ENCODE measurements at regions not wholly inside any gene's neighbourhood (a gene's known extent, or its start where the extent isn't known, plus 50 kb on each side); places are given as distances from the start of the nearest gene placed in this dataset.
"Not testable (repeated sequence)": the region's sequence is repeated elsewhere in the genome, so short reads cannot be mapped to it uniquely, and the experiment has no call there.

GRCh38 chr7:115177823-115178222, 255.9 kb downstream of the MDFIC start:
- Histone ChIP-seq H3K9me3 (replicated peaks; ENCODE audit: low read length) (no peaks in the 10 kb centered on the region), H3K9ac (ENCODE audit: low read depth, low read length) (no peak overlapping the region), H3K4me2 (ENCODE audit: low read length) (no peak overlapping the region), H3K4me1 (ENCODE audit: control insufficient read depth, insufficient read depth, low read length) (no peaks in the 10 kb centered on the region), H3K4me3 (ENCODE audit: low read length) (no peak overlapping the region), H3K36me3 (ENCODE audit: insufficient read depth, low read length) (no peaks in the 10 kb centered on the region), H3K27me3 (ENCODE audit: control insufficient read depth, insufficient read depth, low read length) (no peaks in the 10 kb centered on the region)

- H3K27me3 ChIP-seq (ENCODE audit: control insufficient read depth, insufficient read depth, low read length), result no peaks in the 10 kb centered on the region
- no peaks in the 10 kb centered on the region for H3K4me1 ChIP-seq (ENCODE audit: control insufficient read depth, insufficient read depth, low read length)
- no peak overlapping the region for H3K9ac ChIP-seq (ENCODE audit: low read depth, low read length)
- H3K4me3 ChIP-seq (ENCODE audit: low read length), result no peak overlapping the region
- no peaks in the 10 kb centered on the region for H3K36me3 ChIP-seq (ENCODE audit: insufficient read depth, low read length)
- no peak overlapping the region for H3K4me2 ChIP-seq (ENCODE audit: low read length)
- no peaks in the 10 kb centered on the region for H3K9me3 ChIP-seq (replicated peaks; ENCODE audit: low read length)
These were observed 255.2 kb downstream of the MDFIC start for GRCh38 chr7:115177103-115177502.

GRCh38 chr7:115172397-115172796, 250.5 kb downstream of the MDFIC start:
- H3K9me3 ChIP-seq (replicated peaks; ENCODE audit: low read length); H3K4me2 ChIP-seq (ENCODE audit: low read length); H3K4me3 ChIP-seq (ENCODE audit: low read length); H3K27me3 ChIP-seq (ENCODE audit: control insufficient read depth, insufficient read depth, low read length); H3K4me1 ChIP-seq (ENCODE audit: control insufficient read depth, insufficient read depth, low read length); H3K36me3 ChIP-seq (ENCODE audit: insufficient read depth, low read length); H3K9ac ChIP-seq (ENCODE audit: low read depth, low read length): not testable (repeated sequence)

- Histone ChIP-seq H3K27me3 (ENCODE audit: control insufficient read depth, insufficient read depth, low read length) (no peaks in the 10 kb centered on the region), H3K4me2 (ENCODE audit: low read length) (no peak overlapping the region), H3K9me3 (replicated peaks; ENCODE audit: low read length) (no peaks in the 10 kb centered on the region), H3K4me1 (ENCODE audit: control insufficient read depth, insufficient read depth, low read length) (no peaks in the 10 kb centered on the region), H3K36me3 (ENCODE audit: insufficient read depth, low read length) (no peaks in the 10 kb centered on the region), H3K9ac (ENCODE audit: low read depth, low read length) (no peak overlapping the region), H3K4me3 (ENCODE audit: low read length) (no peak overlapping the region)
These were observed 232.0 kb downstream of the MDFIC start for GRCh38 chr7:115153769-115154477.

GRCh38 chr7:115153176-115153575, 231.3 kb downstream of the MDFIC start:
- Histone ChIP-seq H3K4me1 (ENCODE audit: control insufficient read depth, insufficient read depth, low read length) (no peaks in the 10 kb centered on the region), H3K27me3 (ENCODE audit: control insufficient read depth, insufficient read depth, low read length) (no peaks in the 10 kb centered on the region), H3K36me3 (ENCODE audit: insufficient read depth, low read length) (no peaks in the 10 kb centered on the region), H3K4me3 (ENCODE audit: low read length) (no peak overlapping the region), H3K9ac (ENCODE audit: low read depth, low read length) (no peak overlapping the region), H3K4me2 (ENCODE audit: low read length) (no peak overlapping the region), H3K9me3 (replicated peaks; ENCODE audit: low read length) (no peaks in the 10 kb centered on the region)

- H3K9me3 ChIP-seq (replicated peaks; ENCODE audit: low read length), result no peaks in the 10 kb centered on the region
- H3K36me3 ChIP-seq (ENCODE audit: insufficient read depth, low read length), result no peaks in the 10 kb centered on the region
- no peak overlapping the region for H3K4me2 ChIP-seq (ENCODE audit: low read length)
- no peak overlapping the region for H3K4me3 ChIP-seq (ENCODE audit: low read length)
- no peaks in the 10 kb centered on the region for H3K4me1 ChIP-seq (ENCODE audit: control insufficient read depth, insufficient read depth, low read length)
- no peak overlapping the region for H3K9ac ChIP-seq (ENCODE audit: low read depth, low read length)
- H3K27me3 ChIP-seq (ENCODE audit: control insufficient read depth, insufficient read depth, low read length), result no peaks in the 10 kb centered on the region
These were observed 224.3 kb downstream of the MDFIC start for GRCh38 chr7:115146148-115146547.

GRCh38 chr7:115145512-115145911, 223.6 kb downstream of the MDFIC start:
- no peak overlapping the region for H3K4me2 ChIP-seq (ENCODE audit: low read length)
- H3K4me3 ChIP-seq (ENCODE audit: low read length), result no peak overlapping the region
- no peak overlapping the region for H3K9ac ChIP-seq (ENCODE audit: low read depth, low read length)
- H3K4me1 ChIP-seq (ENCODE audit: control insufficient read depth, insufficient read depth, low read length), result no peaks in the 10 kb centered on the region
- no peaks in the 10 kb centered on the region for H3K36me3 ChIP-seq (ENCODE audit: insufficient read depth, low read length)
- H3K9me3 ChIP-seq (replicated peaks; ENCODE audit: low read length), result no peaks in the 10 kb centered on the region
- H3K27me3 ChIP-seq (ENCODE audit: control insufficient read depth, insufficient read depth, low read length), result no peaks in the 10 kb centered on the region

- H3K27me3 ChIP-seq (ENCODE audit: control insufficient read depth, insufficient read depth, low read length), result no peaks in the 10 kb centered on the region
- no peak overlapping the region for H3K4me2 ChIP-seq (ENCODE audit: low read length)
- no peaks in the 10 kb centered on the region for H3K36me3 ChIP-seq (ENCODE audit: insufficient read depth, low read length)
- no peaks in the 10 kb centered on the region for H3K9me3 ChIP-seq (replicated peaks; ENCODE audit: low read length)
- H3K4me1 ChIP-seq (ENCODE audit: control insufficient read depth, insufficient read depth, low read length), result peaks cover 24% of the 10 kb centered on the region
- no peak overlapping the region for H3K9ac ChIP-seq (ENCODE audit: low read depth, low read length)
- H3K4me3 ChIP-seq (ENCODE audit: low read length), result no peak overlapping the region
These were observed 215.9 kb downstream of the MDFIC start for GRCh38 chr7:115137816-115138215.

- no peak overlapping the region for H3K4me3 ChIP-seq (ENCODE audit: low read length)
- no peak overlapping the region for H3K4me2 ChIP-seq (ENCODE audit: low read length)
- H3K27me3 ChIP-seq (ENCODE audit: control insufficient read depth, insufficient read depth, low read length), result no peaks in the 10 kb centered on the region
- H3K4me1 ChIP-seq (ENCODE audit: control insufficient read depth, insufficient read depth, low read length), result peaks cover 24% of the 10 kb centered on the region
- H3K9ac ChIP-seq (ENCODE audit: low read depth, low read length), result no peak overlapping the region
- no peaks in the 10 kb centered on the region for H3K36me3 ChIP-seq (ENCODE audit: insufficient read depth, low read length)
- H3K9me3 ChIP-seq (replicated peaks; ENCODE audit: low read length), result no peaks in the 10 kb centered on the region
These were observed 215.0 kb downstream of the MDFIC start for GRCh38 chr7:115136796-115137443.

GRCh38 chr7:115135769-115136410, 214.0 kb downstream of the MDFIC start:
- Histone ChIP-seq H3K36me3 (ENCODE audit: insufficient read depth, low read length) (no peaks in the 10 kb centered on the region), H3K4me1 (ENCODE audit: control insufficient read depth, insufficient read depth, low read length) (peaks cover 24% of the 10 kb centered on the region), H3K9me3 (replicated peaks; ENCODE audit: low read length) (no peaks in the 10 kb centered on the region), H3K4me3 (ENCODE audit: low read length) (no peak overlapping the region), H3K4me2 (ENCODE audit: low read length) (no peak overlapping the region), H3K9ac (ENCODE audit: low read depth, low read length) (no peak overlapping the region), H3K27me3 (ENCODE audit: control insufficient read depth, insufficient read depth, low read length) (no peaks in the 10 kb centered on the region)

- Histone ChIP-seq H3K9ac (ENCODE audit: low read depth, low read length) (no peak overlapping the region), H3K9me3 (replicated peaks; ENCODE audit: low read length) (no peaks in the 10 kb centered on the region), H3K4me3 (ENCODE audit: low read length) (no peak overlapping the region), H3K4me1 (ENCODE audit: control insufficient read depth, insufficient read depth, low read length) (peaks cover 24% of the 10 kb centered on the region), H3K4me2 (ENCODE audit: low read length) (no peak overlapping the region), H3K36me3 (ENCODE audit: insufficient read depth, low read length) (no peaks in the 10 kb centered on the region), H3K27me3 (ENCODE audit: control insufficient read depth, insufficient read depth, low read length) (no peaks in the 10 kb centered on the region)
These were observed 213.3 kb downstream of the MDFIC start for GRCh38 chr7:115135146-115135545.

- Histone ChIP-seq H3K4me3 (ENCODE audit: low read length) (no peak overlapping the region), H3K4me1 (ENCODE audit: control insufficient read depth, insufficient read depth, low read length) (peaks cover 24% of the 10 kb centered on the region), H3K9me3 (replicated peaks; ENCODE audit: low read length) (no peaks in the 10 kb centered on the region), H3K4me2 (ENCODE audit: low read length) (no peak overlapping the region), H3K36me3 (ENCODE audit: insufficient read depth, low read length) (no peaks in the 10 kb centered on the region), H3K9ac (ENCODE audit: low read depth, low read length) (no peak overlapping the region), H3K27me3 (ENCODE audit: control insufficient read depth, insufficient read depth, low read length) (no peaks in the 10 kb centered on the region)
These were observed 211.4 kb downstream of the MDFIC start for GRCh38 chr7:115133248-115133647.

Data from skeletal muscle satellite cell (primary cell).